H1 (cell line): ENCODE measurements at regions not wholly inside any gene's neighbourhood (a gene's known extent, or its start where the extent isn't known, plus 50 kb on each side); places are given as distances from the start of the nearest gene placed in this dataset.
A peak's percentile ranks its signal among the peaks of the same experiment; 100 is the strongest.

ENCODE experiments used
- CTCF ChIA-PET: fragments of 300-600 bp; sonication (Branson Sonifier 250); formaldehyde crosslinking; loops from one replicate; lab custom pipeline; 2021; ENCODE audit not compliant: partially characterized antibody; lab: Charles Lee
- POLR2A ChIA-PET: fragments of 300-600 bp; sonication (Branson Sonifier 250); formaldehyde crosslinking; loops from one replicate; lab custom pipeline; 2021; ENCODE audit warnings: inconsistent platforms; ENCODE audit not compliant: partially characterized antibody; lab: Charles Lee
- DNase-seq, 2 experiments: peaks; one replicate each; pipeline versions ENCODE4 v3.0.0 to v3.0.0-alpha.2; 2010 to 2022; ENCODE audit warnings: low spot score in 2 of 2, low read depth in 1 of 2, mixed read lengths in 1 of 2
- FAIRE-seq: peaks from 2 replicates; lab custom pipeline; 2011; peaks lifted over from hg19 to GRCh38; lab: Jason Lieb, UNC
- H2AFZ ChIP-seq: 2 replicates; pipeline ENCODE4 v1.8.1; 2012; ENCODE audit warnings: low read length, inconsistent platforms
- H2AK5ac ChIP-seq: 2 replicates; pipeline ENCODE4 v1.6.1; 2013; ENCODE audit warnings: low read depth, low read length
- H2BK120ac ChIP-seq: replicated peaks from 2 replicates; pipeline ENCODE3; 2013; ENCODE audit warnings: low read depth, low read length, inconsistent platforms
- H2BK12ac ChIP-seq: 2 replicates; pipeline ENCODE4 v1.6.1; 2013; ENCODE audit warnings: low read depth, low read length
- H2BK15ac ChIP-seq: 2 replicates; pipeline ENCODE4 v1.6.1; 2013; ENCODE audit warnings: low read length
- H2BK20ac ChIP-seq: 2 replicates; pipeline ENCODE4 v1.6.1; 2013; ENCODE audit warnings: low read length
- H2BK5ac ChIP-seq: 2 replicates; pipeline ENCODE4 v1.6.1; 2013; ENCODE audit warnings: low read depth, low read length
- H3K14ac ChIP-seq: 2 replicates; pipeline ENCODE4 v1.6.1; 2013; ENCODE audit warnings: inconsistent platforms; ENCODE audit not compliant: insufficient read length
- H3K18ac ChIP-seq: 2 replicates; pipeline ENCODE4 v1.6.1; 2013; ENCODE audit warnings: low read length; ENCODE audit errors: extremely low read depth
- H3K23ac ChIP-seq: 2 replicates; pipeline ENCODE4 v1.6.1; 2013; ENCODE audit warnings: inconsistent platforms; ENCODE audit not compliant: insufficient read length
- H3K23me2 ChIP-seq: 2 replicates; pipeline ENCODE4 v1.6.1; 2013; ENCODE audit warnings: low read depth, low read length
- H3K27ac ChIP-seq: 2 replicates; pipeline ENCODE4 v1.6.1; 2011; ENCODE audit warnings: low read depth, low read length, inconsistent platforms
- H3K27me3 ChIP-seq, 4 experiments: replicated peaks in 1 of 4; 1 replicate in 1 of 4; 2 replicates in 3 of 4; pipeline versions ENCODE4 v1.6.1 to v1.8.1; 2011 to 2013; ENCODE audit warnings: low read length in 3 of 4, mild to moderate bottlenecking in 3 of 4, inconsistent platforms in 2 of 4, mixed read lengths in 2 of 4, moderate library complexity in 1 of 4; ENCODE audit not compliant: control insufficient read depth in 3 of 4, insufficient read depth in 3 of 4; ENCODE audit errors: extremely low read depth in 1 of 4
- H3K36me3 ChIP-seq, 4 experiments: 2 replicates each; pipeline versions ENCODE4 v1.6.1 to v1.8.1; 2011 to 2013; ENCODE audit warnings: mild to moderate bottlenecking in 4 of 4, low read length in 3 of 4, moderate library complexity in 2 of 4, control low read depth in 1 of 4, inconsistent platforms in 1 of 4; ENCODE audit not compliant: insufficient read depth in 4 of 4, control insufficient read depth in 2 of 4
- H3K4ac ChIP-seq: replicated peaks from 2 replicates; pipeline ENCODE3; 2013; ENCODE audit warnings: low read length, low read depth, mixed read lengths, inconsistent platforms; ENCODE audit not compliant: insufficient read length
- H3K4me1 ChIP-seq, 4 experiments: replicated peaks in 1 of 4; 1 replicate in 1 of 4; 2 replicates in 3 of 4; pipeline versions ENCODE4 v1.6.1 to v1.8.1; 2011 to 2013; ENCODE audit warnings: low read length in 3 of 4, inconsistent platforms in 2 of 4, mixed read lengths in 1 of 4; ENCODE audit not compliant: insufficient read depth in 4 of 4, control insufficient read depth in 3 of 4
- H3K4me2 ChIP-seq, 2 experiments: 2 replicates each; pipeline versions ENCODE4 v1.6.1 to v1.8.1; 2011 to 2013; ENCODE audit warnings: low read depth in 2 of 2, low read length in 2 of 2, control low read depth in 1 of 2, inconsistent platforms in 1 of 2, mild to moderate bottlenecking in 1 of 2; ENCODE audit not compliant: insufficient read depth in 1 of 2
- H3K4me3 ChIP-seq, 4 experiments: fragments of 200-600, 300-600 bp in 1 of 4; sonication (generic), shearing (Covaris generic), sonication (Bioruptor Twin) in 1 of 4; 2 replicates each; pipeline versions ENCODE4 v1.5.1 to v1.8.1; 2011 to 2016; ENCODE audit warnings: low read length in 4 of 4, low read depth in 3 of 4, control low read depth in 2 of 4, inconsistent platforms in 2 of 4, mild to moderate bottlenecking in 2 of 4, mixed read lengths in 1 of 4, moderate library complexity in 1 of 4; ENCODE audit not compliant: insufficient read depth in 2 of 4; ENCODE audit errors: extremely low read depth in 1 of 4
- H3K56ac ChIP-seq: replicated peaks from 2 replicates; pipeline ENCODE3; 2013; ENCODE audit warnings: low read depth, mild to moderate bottlenecking, mixed read lengths, low read length, inconsistent platforms; ENCODE audit not compliant: insufficient read length
- H3K79me1 ChIP-seq: 2 replicates; pipeline ENCODE4 v1.6.1; 2013; ENCODE audit warnings: low read depth, low read length, control low read depth
- H3K79me2 ChIP-seq, 2 experiments: 2 replicates each; pipeline versions ENCODE4 v1.6.1 to v1.8.1; 2012 to 2013; ENCODE audit warnings: low read length in 2 of 2, mild to moderate bottlenecking in 2 of 2, inconsistent platforms in 1 of 2; ENCODE audit not compliant: insufficient read depth in 2 of 2, control insufficient read depth in 1 of 2
- H3K9ac ChIP-seq, 4 experiments: replicated peaks in 1 of 4; 1 replicate in 1 of 4; 2 replicates in 3 of 4; pipeline versions ENCODE4 v1.6.1 to v1.8.1; 2011 to 2013; ENCODE audit warnings: low read depth in 3 of 4, low read length in 3 of 4, control low read depth in 2 of 4, mild to moderate bottlenecking in 2 of 4, moderate library complexity in 2 of 4, inconsistent platforms in 1 of 4; ENCODE audit errors: extremely low read depth in 1 of 4
- H3K9me3 ChIP-seq, 2 experiments: 2 replicates each; pipeline versions ENCODE4 v1.6.1 to v1.8.1; 2012 to 2013; ENCODE audit warnings: mild to moderate bottlenecking in 2 of 2, moderate library complexity in 2 of 2, control low read depth in 1 of 2, inconsistent platforms in 1 of 2, low read depth in 1 of 2, low read length in 1 of 2, mixed read lengths in 1 of 2; ENCODE audit not compliant: insufficient read depth in 2 of 2
- H4K20me1 ChIP-seq, 2 experiments: replicated peaks in 1 of 2; 2 replicates each; pipeline versions ENCODE3 to v1.8.1; 2011 to 2013; ENCODE audit warnings: inconsistent platforms in 2 of 2, low read length in 2 of 2, mild to moderate bottlenecking in 1 of 2; ENCODE audit not compliant: insufficient read depth in 2 of 2, control insufficient read depth in 1 of 2
- H4K5ac ChIP-seq: 2 replicates; pipeline ENCODE4 v1.6.1; 2013; ENCODE audit warnings: low read length, low read depth, mixed read lengths, inconsistent platforms; ENCODE audit not compliant: insufficient read length
- H4K8ac ChIP-seq: 2 replicates; pipeline ENCODE4 v1.8.0; 2013; ENCODE audit warnings: mild to moderate bottlenecking, moderate library complexity, low read length, inconsistent platforms; ENCODE audit not compliant: insufficient read depth; ENCODE audit errors: extremely low read depth
- H4K91ac ChIP-seq: replicated peaks from 2 replicates; pipeline ENCODE3; 2013; ENCODE audit warnings: low read length, mixed read lengths, inconsistent platforms; ENCODE audit not compliant: insufficient read length
- ASH2L ChIP-seq: fragments of 200-600, 300-600 bp; sonication (generic); IDR thresholded peaks from one replicate; pipeline ENCODE4 v1.7.1; 2017; ENCODE audit warnings: low read length
- CBX8 ChIP-seq: fragments of 300-800, 300-1000 bp; sonication (generic); IDR thresholded peaks from 2 replicates; pipeline ENCODE4 v1.7.1; 2016; ENCODE audit warnings: low read depth, low read length, borderline replicate concordance
- CREB1 ChIP-seq: IDR thresholded peaks from 2 replicates; pipeline ENCODE4 v1.6.1; 2012; ENCODE audit warnings: inconsistent platforms
- EGR1 ChIP-seq: IDR thresholded peaks from 2 replicates; pipeline ENCODE4 v1.6.1; 2011; ENCODE audit warnings: low read depth, low read length, borderline replicate concordance
- EP300 ChIP-seq, 2 experiments: IDR thresholded peaks; 1 replicate in 1 of 2; 2 replicates in 1 of 2; pipeline ENCODE4 v1.6.1; 2011 to 2012; ENCODE audit warnings: low read depth in 2 of 2, low read length in 2 of 2, mild to moderate bottlenecking in 2 of 2, borderline replicate concordance in 1 of 2, inconsistent platforms in 1 of 2, moderate library complexity in 1 of 2
- JUN ChIP-seq: IDR thresholded peaks from 2 replicates; pipeline ENCODE4 v1.6.1; 2011; ENCODE audit warnings: low read depth, mild to moderate bottlenecking, improper control_type of control experiment, low read length
- JUND ChIP-seq: IDR thresholded peaks from 2 replicates; pipeline ENCODE4 v1.6.1; 2011; ENCODE audit warnings: mild to moderate bottlenecking, improper control_type of control experiment, low read length
- POU5F1 ChIP-seq: IDR thresholded peaks from 2 replicates; pipeline ENCODE4 v1.6.1; 2011; ENCODE audit warnings: low read depth, mild to moderate bottlenecking, low read length, moderate library complexity
- RBBP5 ChIP-seq: IDR thresholded peaks from 2 replicates; pipeline ENCODE4 v1.7.1; 2012; ENCODE audit warnings: low read depth, mild to moderate bottlenecking, inconsistent platforms, low read length, moderate library complexity, borderline replicate concordance
- RFX5 ChIP-seq: IDR thresholded peaks from 2 replicates; pipeline ENCODE4 v1.6.1; 2011; ENCODE audit warnings: low read depth, low read length, improper control_type of control experiment, borderline replicate concordance
- SP2 ChIP-seq: IDR thresholded peaks from 2 replicates; pipeline ENCODE4 v1.6.1; 2012; ENCODE audit warnings: mild to moderate bottlenecking, low read length, inconsistent platforms
- SRF ChIP-seq: IDR thresholded peaks from 2 replicates; pipeline ENCODE4 v1.6.1; 2011; ENCODE audit warnings: mild to moderate bottlenecking, low read depth, low read length, moderate library complexity
- WGBS, 2 experiments: shearing (Covaris generic) in 1 of 2; methylation state at CpG; one replicate each; pipeline versions ENCODE4 v1.1.6 to v1.1.7; 2013 to 2015; ENCODE audit warnings: low lambda C conversion rate in 2 of 2, mixed read lengths in 2 of 2, inconsistent platforms in 1 of 2, low coverage in 1 of 2, missing lambda C conversion rate in 1 of 2; ENCODE audit not compliant: insufficient replicate concordance in 2 of 2, insufficient coverage in 1 of 2, insufficient read length in 1 of 2; ENCODE audit errors: extremely low coverage in 1 of 2, missing lambda C conversion rate in 1 of 2; 5-methylcytosine and 5-hydroxymethylcytosine counted together
- TF ChIP-seq, protein P1 (sequence below): IDR thresholded peaks from 2 replicates; pipeline ENCODE4 v1.6.1; 2012; ENCODE audit warnings: inconsistent platforms

DNA sequence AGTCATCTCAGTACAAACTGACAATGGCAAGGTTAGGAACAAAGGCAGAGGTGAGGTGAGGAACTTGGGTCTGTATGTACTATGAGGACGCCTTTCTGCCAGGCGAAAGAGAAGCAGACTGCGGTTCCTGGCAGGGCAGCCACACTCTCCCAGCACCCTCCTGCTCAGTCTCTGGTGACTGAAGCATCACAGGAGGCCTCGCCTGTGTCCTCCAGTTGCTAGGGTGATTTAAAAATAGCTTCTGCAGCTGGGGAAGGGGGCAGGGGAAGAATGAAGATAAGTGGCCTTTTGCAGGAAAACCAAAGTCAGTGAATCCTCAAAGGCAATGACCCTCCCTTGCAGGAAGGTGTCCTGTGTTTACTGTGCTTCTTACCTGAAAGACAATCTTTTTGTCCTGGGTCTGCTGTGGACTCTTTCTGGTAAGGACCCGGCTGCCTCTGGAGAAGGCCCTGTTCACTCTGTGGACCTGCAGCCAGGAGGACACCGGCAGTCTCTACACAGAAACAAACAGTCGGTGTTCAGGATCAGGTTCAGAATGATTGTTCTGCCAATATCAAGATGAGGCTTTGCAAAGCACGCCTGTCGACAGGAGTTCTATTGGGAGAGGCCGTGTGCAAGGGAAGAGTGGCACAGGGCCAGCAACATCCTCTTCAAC is 65.7 kb upstream of the DGKG start:
- Histone ChIP-seq H2AK5ac (no peak overlapping the region), H3K4me1 (peaks cover 0 to 5% (median 2%) of the 10 kb centered on the region in 4 experiments; a peak in 5 of 7 replicates), H3K79me2 (no peaks in the 10 kb centered on the region), H3K79me1 (no peaks in the 10 kb centered on the region), H3K9ac (no peak overlapping the region), H2AFZ (peak overlapping the region; percentile 71; the same call in 1 of the 2 replicates), H2BK20ac (no peak overlapping the region), H2BK12ac (0 out of 2 replicates have a peak overlapping the region, but pooled peaks have one; percentile 41), H2BK15ac (0 out of 2 replicates have a peak overlapping the region, but pooled peaks have one; percentile 31), H3K23me2 (no peaks in the 10 kb centered on the region), H3K36me3 (no peaks in the 10 kb centered on the region), H3K23ac (no peak overlapping the region), H3K4me2 (no peak overlapping the region), H3K4me3 (no peak overlapping the region), H4K20me1 (no peaks in the 10 kb centered on the region), H3K18ac (0 out of 2 replicates have a peak overlapping the region, but pooled peaks have one; percentile 53), H2BK5ac (no peak overlapping the region), H4K5ac (no peak overlapping the region), H3K56ac (no peak overlapping the region), H2BK120ac (no peak overlapping the region), H3K4ac (no peak overlapping the region), H3K27ac (no peak overlapping the region), H4K8ac (no peak overlapping the region; the same call in 1 of the 2 replicates), H3K14ac (no peak overlapping the region), H3K27me3 (no peaks in the 10 kb centered on the region), H3K9me3 (no peaks in the 10 kb centered on the region), H4K91ac (no peak overlapping the region)
- DNase-seq (peak in 1 of 2 experiments; percentile 34), FAIRE-seq (no peak)
- ChIA-PET POLR2A (no interaction called here), CTCF (interaction anchor here (0.9 kb wide), 1 partner anchor 31 kb away, joined by 4 read pairs; no protein-coding TSS in a partner anchor)
- 88% methylated on average over 10 of the region's 10 CpGs; no CpG with 5 or more reads in 1 of the 2 experiments for WGBS, 2 experiments
- TF ChIP-seq CBX8: no peak
- TF ChIP-seq, protein P1, sequence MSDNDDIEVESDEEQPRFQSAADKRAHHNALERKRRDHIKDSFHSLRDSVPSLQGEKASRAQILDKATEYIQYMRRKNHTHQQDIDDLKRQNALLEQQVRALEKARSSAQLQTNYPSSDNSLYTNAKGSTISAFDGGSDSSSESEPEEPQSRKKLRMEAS: no peak
- no peak for TF ChIP-seq ASH2L
- TF ChIP-seq EGR1: no peak
- TF ChIP-seq CREB1: no peak
- TF ChIP-seq SRF: no peak
- TF ChIP-seq JUND: no peak
- no peak for TF ChIP-seq RFX5
- TF ChIP-seq SP2: no peak
- TF ChIP-seq RBBP5: no peak
- no peak for TF ChIP-seq POU5F1
- TF ChIP-seq JUN: no peak
- TF ChIP-seq EP300 (IDR thresholded peaks at IDR 0.05; ENCODE audit: borderline replicate concordance in 1 of 2, low read depth in 2 of 2, low read length in 2 of 2): no peak
